Stimulated activated CD4-positive, alpha-beta T cell treated with anti-CD3 and anti-CD28 coated beads, TNF-alpha, amount 100 ng/mL, for 48 hours (primary cell): ENCODE measurements at regions not wholly inside any gene's neighbourhood (a gene's known extent, or its start where the extent isn't known, plus 50 kb on each side); places are given as distances from the start of the nearest gene placed in this dataset.

Source experiments
- DNase-seq, 3 donors: peaks; one replicate each; pipeline ENCODE4 v3.0.0-alpha.2; 2020; ENCODE audit warnings: low read depth in 3 of 3

DNA sequence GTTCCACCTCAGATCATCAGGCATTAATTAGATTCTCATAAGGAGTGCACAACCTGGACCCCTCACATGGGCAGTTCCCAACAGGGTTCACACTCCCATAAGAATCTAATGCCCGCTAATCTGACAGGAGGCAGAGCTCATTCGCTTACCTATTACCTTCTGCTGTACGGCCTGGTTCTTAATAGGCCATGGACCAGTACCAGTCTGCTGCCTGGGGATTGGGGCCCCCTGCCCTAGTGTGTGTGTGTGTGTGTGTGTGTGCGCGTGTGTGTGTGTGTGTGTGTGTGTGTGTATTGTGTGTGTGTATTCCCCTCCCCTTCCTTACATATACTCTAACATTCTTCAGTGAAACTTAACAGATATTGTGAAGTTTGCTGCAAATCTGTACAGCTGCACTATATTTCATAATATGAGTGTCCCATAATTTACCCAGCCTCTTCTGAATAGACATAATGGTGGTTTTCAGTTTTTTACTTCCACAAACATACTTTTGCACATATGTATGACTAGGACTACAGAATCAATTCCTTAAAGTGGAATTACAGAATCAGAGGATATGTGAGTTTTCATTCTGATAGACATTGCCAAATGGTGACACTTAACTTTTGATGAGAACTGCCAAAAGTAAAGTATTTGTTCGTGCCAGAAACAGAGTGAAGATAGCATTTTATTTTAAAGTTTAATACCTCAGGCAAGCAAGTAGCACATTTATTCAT is 205.2 kb upstream of the EEA1 start:
- no peak for DNase-seq

DNA sequence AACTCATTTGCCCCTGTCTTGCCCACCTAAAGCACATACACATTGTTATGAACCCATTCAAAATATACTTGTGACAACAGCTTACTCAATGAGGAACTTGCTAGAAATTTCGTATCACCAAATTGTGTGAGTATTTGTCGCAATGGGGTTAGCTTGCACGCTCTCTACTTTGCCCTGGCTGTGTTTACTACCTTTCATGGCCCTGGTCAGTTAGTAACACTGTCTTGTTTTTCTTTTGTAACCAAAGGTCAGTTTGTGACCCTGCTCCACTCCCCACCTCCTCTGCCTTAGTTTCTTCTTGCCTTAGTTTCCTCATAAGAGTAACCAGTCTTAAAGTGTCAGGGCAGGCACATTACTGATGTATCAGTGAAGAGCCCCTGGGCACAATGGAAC is 205.8 kb upstream of the EEA1 start:
- no peak for DNase-seq

DNA sequence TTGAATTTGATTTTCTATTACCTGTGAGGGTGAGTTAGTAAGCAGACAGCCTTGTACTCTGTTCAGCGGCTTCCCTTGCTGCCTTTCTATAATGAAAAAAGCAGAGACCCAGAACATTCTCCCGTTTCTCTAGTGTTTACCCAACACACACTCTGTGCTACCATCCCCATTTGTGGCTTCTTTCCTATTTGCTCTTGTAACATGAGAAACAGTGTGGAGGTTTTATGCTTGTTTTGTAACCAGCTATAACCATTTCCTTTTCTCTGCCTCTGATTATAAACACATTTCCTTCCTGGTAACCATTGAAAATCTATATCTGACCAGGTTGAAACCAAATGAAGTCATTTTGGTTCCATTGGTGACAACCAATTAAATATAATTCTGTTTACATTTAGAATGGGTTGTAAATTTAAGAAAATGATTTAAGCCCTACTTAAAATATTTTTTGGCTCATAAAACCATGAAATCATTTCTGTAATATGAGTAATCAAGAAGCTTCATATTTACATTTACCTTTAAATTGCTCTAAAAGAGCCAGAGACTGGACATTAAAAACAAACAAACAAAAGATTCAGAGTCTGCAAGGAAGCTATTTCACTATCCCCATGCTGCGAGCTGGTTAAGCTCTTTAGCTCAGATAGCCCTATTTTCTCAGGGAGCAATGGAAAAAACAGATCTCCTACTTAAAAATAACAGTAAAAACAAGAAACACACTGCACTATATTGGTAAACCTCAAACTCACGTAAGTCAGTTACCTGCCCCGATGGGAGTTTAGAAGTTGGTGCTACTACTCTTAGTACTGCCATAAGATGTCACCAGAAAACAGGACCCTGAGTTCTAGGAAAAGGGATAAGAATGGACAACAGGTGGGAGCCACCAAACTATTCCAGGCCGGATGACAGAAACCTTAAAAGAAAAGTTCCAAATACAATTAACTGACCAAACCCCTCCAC is 206.5 kb upstream of the EEA1 start:
- no peak for DNase-seq

DNA sequence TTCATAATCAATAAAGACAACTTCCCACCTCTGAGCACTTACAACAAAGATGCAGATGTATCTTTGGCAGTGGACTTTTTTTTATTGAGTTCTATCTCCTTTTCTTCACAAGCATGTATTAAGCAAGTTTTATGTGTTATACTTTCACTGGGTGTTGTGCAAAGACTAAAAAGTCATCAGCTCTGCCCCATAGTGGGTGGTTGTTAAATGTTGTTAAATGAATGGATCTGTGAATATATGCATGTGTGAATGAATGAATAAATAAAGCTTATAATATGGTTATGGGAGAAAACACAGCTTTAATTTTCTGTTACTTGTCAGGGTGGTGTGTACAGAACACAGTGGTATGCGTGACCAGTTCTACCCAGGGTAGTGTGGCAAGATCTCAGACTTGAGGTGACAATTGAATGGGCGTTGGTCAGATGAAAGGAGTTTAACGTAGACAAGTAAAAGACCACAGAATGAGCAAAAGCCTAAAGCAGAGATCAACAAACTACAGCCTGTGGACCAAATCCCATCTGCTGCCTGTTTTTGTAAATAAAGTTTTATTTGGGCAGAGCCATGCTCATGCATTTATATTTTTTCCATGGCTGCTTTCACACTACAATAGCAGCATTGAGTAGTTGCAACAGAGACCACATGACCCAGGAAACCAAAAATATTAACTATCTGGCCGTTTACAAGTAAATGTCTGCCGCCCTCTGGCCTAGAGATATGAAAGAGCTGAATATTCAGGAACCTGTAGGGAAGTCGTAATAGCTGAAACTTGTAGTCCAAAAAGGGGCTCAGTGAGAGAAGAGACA is 207.4 kb upstream of the EEA1 start:
- DNase-seq = no peak

DNA sequence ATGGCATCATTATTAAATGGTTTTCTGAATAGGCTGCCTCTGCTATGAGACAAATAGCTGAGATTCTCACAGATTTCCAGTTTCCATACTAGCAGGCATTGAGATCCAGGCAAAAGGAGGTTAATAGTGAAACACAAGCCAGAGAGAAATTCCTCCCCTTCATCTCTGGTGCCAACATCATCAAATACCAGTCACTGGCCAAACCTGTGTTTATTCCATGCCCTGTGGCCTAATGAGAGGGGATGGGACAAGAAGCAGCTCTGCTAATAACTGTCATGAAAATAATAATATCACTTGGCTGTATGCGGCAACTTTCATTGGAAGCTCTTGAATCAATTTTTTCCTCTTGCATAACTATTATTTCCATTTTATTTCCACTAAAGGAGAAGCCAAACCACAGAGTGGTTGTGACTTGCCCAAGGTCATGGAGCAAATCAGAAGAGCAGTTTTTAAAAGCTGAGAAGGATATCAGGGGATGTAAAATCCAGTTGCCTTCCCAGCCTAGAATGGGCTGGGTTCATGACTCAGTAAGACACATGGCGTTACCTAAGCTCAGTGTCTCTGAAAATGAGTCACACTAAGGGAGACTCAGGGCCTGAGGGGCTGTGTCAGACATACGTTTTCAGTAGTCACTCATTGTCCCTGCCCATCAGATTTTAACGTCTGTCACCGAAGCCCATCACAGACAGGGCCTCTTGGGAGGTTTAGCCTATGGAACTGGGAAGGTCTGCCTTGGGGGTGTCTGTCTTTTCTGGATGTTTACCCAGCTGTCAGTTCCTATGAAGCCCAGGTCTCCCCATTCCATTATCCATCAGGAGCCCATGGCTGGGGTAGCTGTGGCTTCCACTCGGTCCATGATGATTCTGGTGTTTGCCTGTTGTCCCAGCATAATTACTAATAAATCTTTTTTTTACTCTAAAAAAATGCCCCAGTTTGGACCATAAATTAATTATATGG is 208.8 kb upstream of the EEA1 start:
- DNase-seq = no peak

DNA sequence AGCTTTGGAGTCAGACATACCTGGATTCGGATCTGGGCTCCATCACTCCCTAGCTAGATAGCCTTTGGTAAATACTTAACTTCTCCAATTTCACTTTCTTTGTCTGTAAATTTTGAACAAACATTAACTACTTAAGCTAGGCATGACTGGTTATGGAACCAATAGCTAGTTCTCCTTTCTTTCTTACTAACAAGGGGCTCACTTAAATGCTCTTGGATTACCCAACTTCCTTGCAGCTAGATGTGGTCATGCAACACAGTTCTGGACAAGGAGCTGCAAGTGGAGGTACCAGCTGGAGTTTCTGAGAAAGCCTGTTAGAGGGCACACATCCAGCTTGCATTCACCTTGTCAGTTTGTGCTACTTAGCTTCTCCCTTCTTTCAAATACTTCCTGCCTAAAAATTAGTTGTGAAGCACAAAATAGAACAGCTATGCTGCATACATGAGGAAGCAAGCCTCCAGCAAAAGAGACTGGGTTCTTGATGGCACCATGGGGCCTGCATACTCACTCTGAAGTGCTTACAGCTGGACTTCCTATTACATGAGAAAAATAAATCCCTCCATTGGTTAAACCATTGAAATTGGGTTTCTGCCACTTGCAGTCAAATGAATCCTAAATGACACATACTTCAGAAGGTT is 210.1 kb upstream of the EEA1 start:
- DNase-seq = no peak

DNA sequence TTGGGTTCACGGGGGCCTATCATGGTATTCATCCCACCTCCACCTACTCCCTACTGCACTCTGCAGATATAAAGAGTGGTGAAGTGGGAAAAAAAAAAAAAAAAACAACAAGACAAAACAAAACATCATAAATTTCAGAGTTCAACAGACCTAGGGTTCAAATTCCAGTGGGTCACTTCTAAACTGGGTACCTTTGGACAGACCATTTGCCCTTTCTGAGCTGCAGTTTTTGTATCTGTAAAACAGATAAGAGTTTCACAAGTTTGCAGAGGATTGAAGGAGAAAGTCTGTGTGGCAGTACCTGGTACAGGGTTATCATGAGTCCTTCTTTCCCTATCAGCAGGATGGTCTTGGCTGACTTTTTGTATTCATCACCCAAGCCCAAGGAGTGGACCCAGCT is 211.2 kb upstream of the EEA1 start:
- DNase-seq = no peak

DNA sequence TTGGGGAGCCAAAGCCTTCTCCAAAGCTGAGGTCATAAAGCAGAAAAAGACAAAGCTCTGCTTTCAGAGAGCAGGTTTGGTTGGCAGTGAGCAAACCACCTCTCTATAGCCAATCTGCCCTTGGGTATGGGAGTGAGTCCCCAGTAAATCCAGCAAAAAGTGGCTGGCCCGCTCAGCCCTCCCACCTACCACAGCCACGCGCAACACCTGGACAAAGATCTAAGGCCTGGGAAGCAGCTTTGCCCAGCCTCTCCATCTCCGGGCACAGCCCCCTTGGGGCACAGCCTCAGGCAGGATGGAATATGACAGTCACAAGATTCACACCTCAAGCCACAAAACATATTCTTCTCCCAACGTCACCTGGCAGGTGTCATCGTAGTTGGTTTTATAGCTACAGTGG is 211.7 kb upstream of the EEA1 start:
- DNase-seq = no peak

DNA sequence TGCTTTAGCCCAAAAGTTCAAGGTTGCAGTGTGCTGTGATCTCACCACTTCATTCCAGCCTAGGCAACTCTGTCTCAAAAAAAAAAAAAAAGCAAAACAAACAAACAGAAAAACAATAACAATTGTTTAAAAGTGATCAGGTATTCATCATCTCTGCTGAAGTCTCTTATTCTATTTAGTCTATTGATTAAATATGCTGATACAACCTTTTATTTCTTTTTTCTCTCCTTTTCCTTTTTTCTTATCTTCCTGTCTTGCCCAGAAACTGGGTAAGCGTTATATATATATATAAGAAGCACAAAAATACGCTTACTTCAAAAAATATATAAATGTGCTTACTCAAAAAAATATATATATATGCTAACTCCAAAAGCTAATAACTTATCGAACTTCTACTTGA is 213.8 kb upstream of the EEA1 start:
- no peak for DNase-seq

DNA sequence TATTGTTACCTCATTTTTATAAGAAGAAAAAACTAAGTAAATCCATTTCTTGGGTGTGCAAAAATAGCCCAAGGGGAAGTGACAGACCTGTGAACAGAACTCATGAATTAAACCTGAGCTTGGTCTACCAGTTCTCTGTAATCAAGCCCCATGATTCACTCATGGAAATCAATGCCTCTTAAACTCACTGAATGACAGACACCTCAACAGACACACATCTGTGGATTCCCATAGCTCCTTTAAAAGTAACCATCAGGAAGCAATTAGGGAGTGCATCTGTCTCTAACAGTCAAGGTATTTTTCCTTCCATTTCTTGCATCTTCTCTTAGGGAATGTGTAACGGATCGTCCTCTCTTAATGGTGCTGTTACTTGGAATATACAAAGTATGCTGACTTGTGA is 215.0 kb upstream of the EEA1 start:
- DNase-seq = no peak

DNA sequence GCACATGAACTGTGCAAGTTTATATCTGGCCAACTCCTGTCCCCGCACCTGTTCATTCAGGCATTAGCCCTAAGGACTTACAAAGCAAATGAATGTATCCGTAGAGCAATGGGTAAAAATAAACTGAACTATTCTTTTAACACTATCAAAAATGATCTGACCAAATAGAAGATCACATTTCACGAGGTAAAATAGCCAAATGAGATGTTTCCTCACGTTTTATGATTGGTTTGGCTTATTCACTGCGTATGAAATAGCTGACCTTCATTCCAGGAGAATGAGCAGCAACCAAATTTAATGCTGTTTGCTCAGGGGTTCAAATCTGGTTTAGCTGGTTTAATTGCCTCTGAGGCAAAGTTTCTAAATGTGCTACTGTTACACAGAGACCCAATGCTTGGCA is 216.0 kb upstream of the EEA1 start:
- DNase-seq = no peak

DNA sequence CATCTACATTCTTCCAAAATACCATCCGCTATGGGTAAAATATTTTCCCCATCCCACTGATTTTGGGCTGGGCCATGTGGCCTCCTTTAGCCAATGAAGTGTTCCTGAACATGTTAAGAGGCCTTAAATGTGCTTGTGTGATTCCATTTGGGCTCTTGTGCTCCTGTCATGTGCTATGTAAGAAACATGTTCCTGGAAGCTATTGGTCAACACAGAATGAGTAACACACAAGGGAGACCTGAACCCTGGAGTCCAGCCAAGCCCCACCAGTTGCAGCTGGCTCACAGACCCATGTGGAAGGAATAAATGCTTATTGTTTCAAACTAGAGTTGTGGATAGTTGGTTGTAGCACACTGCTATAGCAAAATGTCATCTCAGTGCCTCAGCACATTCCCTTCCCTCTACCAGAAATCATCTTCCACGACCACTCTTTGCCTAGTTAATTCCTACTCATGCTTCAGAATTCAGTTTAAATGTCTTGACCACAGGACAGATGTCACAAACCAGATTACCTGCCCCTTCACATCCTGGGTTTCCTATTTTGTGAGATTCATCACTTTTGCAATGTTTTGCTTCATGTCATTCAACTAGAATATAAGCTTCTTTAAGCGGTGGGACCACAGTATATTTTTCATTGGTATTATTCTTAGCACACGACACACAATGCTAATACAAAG is 217.3 kb upstream of the EEA1 start:
- DNase-seq = no peak

DNA sequence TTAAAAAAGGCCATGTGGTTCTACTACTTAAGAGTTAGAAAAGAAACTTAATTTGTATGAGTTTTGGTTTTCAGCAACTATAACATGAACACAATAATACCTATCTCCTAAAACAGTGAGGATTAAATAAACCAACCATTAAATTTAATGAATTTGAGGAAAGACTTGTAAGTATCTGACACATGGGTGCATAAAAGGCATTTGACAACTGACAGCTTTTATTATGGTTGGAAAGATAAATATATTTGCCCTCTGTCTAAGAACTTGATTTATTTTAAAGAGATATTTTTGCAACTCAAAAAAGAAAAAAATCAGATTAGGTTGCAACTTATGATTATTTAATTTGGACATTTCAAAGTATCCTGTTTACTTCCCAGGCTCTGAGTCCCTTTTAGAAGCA is 217.9 kb upstream of the EEA1 start:
- DNase-seq = no peak

DNA sequence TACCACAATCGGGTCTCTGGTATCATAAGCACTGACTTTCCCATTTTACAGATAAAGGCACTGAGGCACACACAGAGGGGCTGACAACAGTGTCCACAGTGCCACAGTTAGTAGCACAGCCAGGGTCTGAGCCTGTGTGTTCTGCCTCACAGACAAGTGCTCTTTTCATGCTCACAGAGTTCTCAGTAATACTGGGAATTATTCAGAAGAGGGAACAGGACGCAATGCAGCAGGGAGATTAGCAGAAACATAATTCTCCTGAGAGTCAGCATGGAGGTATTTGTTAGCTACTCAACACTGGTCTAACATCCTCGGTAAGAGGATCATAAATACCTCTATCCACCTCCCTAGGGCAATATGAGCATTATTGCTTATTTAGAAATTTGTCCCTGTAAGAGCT is 219.3 kb upstream of the EEA1 start:
- DNase-seq = no peak

DNA sequence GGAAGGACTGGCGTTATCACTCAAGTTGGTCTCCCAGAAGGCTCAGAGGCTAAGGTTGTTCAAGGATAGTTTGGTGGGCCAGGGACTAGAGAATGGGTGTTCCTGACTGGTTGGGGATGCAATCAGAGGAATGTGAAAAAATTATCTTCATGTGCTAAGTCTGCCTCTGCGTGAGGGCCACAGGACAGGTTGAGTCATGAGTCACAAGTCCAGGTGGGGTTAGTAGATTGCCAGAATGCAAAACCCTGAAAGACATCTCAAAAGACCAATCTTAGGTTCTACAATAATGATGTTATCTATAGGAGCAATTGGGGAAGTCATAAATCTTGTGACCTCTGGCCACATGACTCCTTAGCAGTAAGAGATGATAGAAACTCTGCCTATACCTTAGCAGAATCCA is 220.1 kb upstream of the EEA1 start:
- no peak for DNase-seq

DNA sequence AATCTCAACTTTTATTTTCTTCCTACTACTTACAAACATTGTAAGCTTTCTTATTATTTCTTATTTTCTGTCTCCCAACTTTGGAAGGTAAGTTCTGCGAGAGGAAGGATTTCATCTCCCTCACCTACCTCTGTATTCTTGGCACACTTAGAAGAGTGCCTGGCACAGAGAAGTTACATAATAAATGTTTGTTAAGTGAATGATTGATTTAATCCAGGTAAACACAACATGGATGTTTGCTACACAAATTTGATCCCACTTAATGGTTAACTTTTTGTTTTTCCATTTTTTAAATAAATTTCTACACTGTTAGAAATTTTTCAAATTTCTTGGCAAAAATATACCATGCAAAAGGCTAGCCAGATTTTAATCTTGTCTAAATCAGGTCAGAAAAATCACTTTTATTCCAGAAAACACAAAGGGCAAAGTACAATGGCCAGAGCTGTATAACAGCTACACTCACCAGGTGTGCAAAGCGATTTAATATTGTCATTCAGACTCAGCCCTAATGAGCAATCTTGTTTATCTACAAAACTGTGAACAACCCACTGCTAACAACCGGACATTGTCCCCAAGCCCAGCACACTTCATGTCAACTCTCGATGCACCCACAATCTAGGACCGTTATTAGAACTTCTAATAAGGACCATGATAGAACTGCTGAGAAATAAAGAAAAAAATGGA is 222.1 kb upstream of the EEA1 start:
- no peak for DNase-seq

DNA sequence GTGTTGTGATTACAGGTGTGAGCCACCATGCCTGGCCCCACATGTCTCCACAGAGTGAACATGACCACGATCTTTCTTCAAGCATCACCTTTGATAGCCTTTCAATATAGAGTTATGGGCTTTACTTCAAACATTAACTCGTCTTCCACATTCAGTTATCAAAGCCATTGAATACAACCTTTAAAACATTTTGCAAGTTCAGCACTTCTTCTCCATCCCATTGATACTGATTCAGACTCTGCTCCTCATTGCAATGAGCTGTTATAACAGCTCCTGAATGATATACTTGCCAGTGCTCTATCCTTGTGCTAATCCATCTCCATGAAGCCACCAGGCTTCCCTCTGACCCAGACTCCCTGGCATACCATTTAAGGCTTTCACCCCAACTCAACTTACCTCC is 223.5 kb upstream of the EEA1 start:
- no peak for DNase-seq

DNA sequence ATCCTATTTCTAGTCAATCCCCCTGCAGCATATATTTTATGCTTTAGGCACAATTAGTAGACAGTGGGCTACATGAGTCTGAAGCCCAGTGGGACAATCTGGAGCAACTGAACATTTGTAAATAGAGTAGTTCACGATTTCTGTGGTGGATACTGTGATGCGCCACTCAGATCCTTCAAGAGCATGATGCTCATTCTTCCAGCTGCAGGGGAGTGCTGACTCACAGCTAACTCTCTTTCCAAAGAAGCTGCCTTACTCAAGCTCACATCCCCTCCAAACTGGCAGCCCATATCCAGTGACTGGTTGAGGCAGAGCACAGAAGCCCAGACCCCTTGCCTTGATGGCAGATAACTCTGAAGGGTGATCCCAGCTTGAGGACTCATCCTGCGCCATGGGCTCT is 224.2 kb upstream of the EEA1 start:
- DNase-seq = no peak

DNA sequence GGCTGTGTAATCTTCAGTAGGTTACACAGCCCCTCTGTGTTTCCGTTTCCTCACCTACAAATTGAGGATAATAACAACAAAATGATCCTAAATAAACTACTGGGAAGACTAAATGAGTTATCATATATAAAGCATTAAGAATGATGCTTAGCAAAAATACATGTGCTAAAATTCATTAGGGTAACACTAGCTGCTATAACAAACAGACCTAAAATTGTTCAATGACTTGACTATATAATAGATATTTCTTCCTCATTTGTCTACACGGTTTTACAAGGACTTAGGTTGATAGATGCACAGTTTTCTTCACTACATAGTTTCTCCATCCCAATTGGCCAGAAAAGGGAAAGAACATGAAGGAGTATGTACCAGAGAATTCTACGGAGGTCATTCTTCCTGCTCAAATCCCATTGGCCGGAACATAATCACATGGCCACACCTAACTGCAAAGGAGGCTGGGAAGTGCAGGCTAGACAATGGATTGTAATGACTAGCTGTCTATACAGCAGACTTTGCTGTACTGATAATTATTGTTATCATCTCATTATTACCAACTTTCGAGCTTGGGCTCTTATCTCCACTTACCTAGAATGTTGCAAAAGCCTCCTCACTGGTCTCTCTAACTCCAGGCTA is 223.5 kb upstream of the NUDT4 start:
- no peak for DNase-seq
